HG03060 (cell line): ENCODE measurements at regions not wholly inside any gene's neighbourhood (a gene's known extent, or its start where the extent isn't known, plus 50 kb on each side); places are given as distances from the start of the nearest gene placed in this dataset.

Experiments used
- ATAC-seq: cut with Tn5 transposase; IDR thresholded peaks from one replicate; pipeline ENCODE4 v1.9.1; 2021; ENCODE audit warnings: low read depth, moderate number of reproducible peaks; ENCODE audit not compliant: unreplicated experiment

- ATAC-seq, result no peak
Measured at GRCh38 chr20:23186808-23187207, 100.7 kb upstream of the CD93 start.

GRCh38 chr20:23180451-23180921 is 94.4 kb upstream of the CD93 start:
- ATAC-seq, result no peak

- no peak for ATAC-seq
Measured at GRCh38 chr20:23179766-23180403, 93.8 kb upstream of the CD93 start.

GRCh38 chr20:23178806-23179205 is 92.7 kb upstream of the CD93 start:
- no peak for ATAC-seq

- no peak for ATAC-seq
Measured at GRCh38 chr20:23174821-23175220, 88.7 kb upstream of the CD93 start.

- ATAC-seq, result no peak
Measured at GRCh38 chr20:23167431-23167830, 81.3 kb upstream of the CD93 start.

GRCh38 chr20:23166563-23166962 is 80.4 kb upstream of the CD93 start:
- ATAC-seq, result no peak

GRCh38 chr20:23165964-23166363 is 79.8 kb upstream of the CD93 start:
- no peak for ATAC-seq

- ATAC-seq, result no peak
Measured at GRCh38 chr20:23165307-23165750, 79.2 kb upstream of the CD93 start.

- ATAC-seq, result no peak
Measured at GRCh38 chr20:23164176-23164601, 78.1 kb upstream of the CD93 start.

- no peak for ATAC-seq
Measured at GRCh38 chr20:23163562-23163961, 77.4 kb upstream of the CD93 start.

- ATAC-seq, result no peak
Measured at GRCh38 chr20:23162887-23163286, 76.8 kb upstream of the CD93 start.

GRCh38 chr20:23161968-23162696 is 76.0 kb upstream of the CD93 start:
- ATAC-seq, result no peak

- ATAC-seq, result no peak
Measured at GRCh38 chr20:23161244-23161891, 75.2 kb upstream of the CD93 start.

- no peak for ATAC-seq
Measured at GRCh38 chr20:23160536-23161243, 74.6 kb upstream of the CD93 start.

GRCh38 chr20:23159947-23160318 is 73.8 kb upstream of the CD93 start:
- no peak for ATAC-seq

- ATAC-seq, result no peak
Measured at GRCh38 chr20:23159256-23159946, 73.3 kb upstream of the CD93 start.

- ATAC-seq, result no peak
Measured at GRCh38 chr20:23157734-23158133, 71.6 kb upstream of the CD93 start.

GRCh38 chr20:23156842-23157423 is 70.8 kb upstream of the CD93 start:
- ATAC-seq, result no peak
